22Rv1 (cell line): ENCODE measurements at regions not wholly inside any gene's neighbourhood (a gene's known extent, or its start where the extent isn't known, plus 50 kb on each side); places are given as distances from the start of the nearest gene placed in this dataset.
"Not testable (repeated sequence)": the region's sequence is repeated elsewhere in the genome, so short reads cannot be mapped to it uniquely, and the experiment has no call there.

Source experiments
- H3K27ac ChIP-seq: fragments of 450-650 bp; 2 replicates; pipeline ENCODE4 v1.5.1; 2017
- CTCF ChIP-seq: fragments of 450-650 bp; IDR thresholded peaks from 2 replicates; pipeline ENCODE4 v1.5.1; 2017; ENCODE audit warnings: mild to moderate bottlenecking
- ZFX ChIP-seq: fragments of 450-650 bp; IDR thresholded peaks from 2 replicates; pipeline ENCODE4 v1.6.1; 2017; ENCODE audit warnings: antibody characterized with exemption, borderline replicate concordance

- TF ChIP-seq ZFX (no peak), CTCF (no peak)
- H3K27ac ChIP-seq = no peak overlapping the region
Observed at GRCh38 chr2:62325398-62325797, 129.5 kb downstream of the B3GNT2 start.

- H3K27ac ChIP-seq = no peak overlapping the region
- TF ChIP-seq ZFX = no peak
- no peak for TF ChIP-seq CTCF
Observed at GRCh38 chr2:62321380-62322289, 125.7 kb downstream of the B3GNT2 start.

- no peak overlapping the region for H3K27ac ChIP-seq
Observed at GRCh38 chr2:62320657-62321357, 124.9 kb downstream of the B3GNT2 start.

GRCh38 chr2:62320137-62320536 is 124.2 kb downstream of the B3GNT2 start:
- H3K27ac ChIP-seq = not testable (repeated sequence)

More at GRCh38 chr2:62320657-62321357, 124.9 kb downstream of the B3GNT2 start:
- TF ChIP-seq ZFX (no peak), CTCF (no peak)

GRCh38 chr2:62319070-62319469 is 123.2 kb downstream of the B3GNT2 start:
- TF ChIP-seq CTCF (no peak), ZFX (no peak)
- no peak overlapping the region for H3K27ac ChIP-seq

GRCh38 chr2:62315476-62315875 is 119.6 kb downstream of the B3GNT2 start:
- TF ChIP-seq CTCF = no peak
- H3K27ac ChIP-seq = no peak overlapping the region

- H3K27ac ChIP-seq = no peak overlapping the region
- TF ChIP-seq ZFX (no peak), CTCF (no peak)
Observed at GRCh38 chr2:62314291-62314690, 118.4 kb downstream of the B3GNT2 start.
